ENCODE measurements at regions not wholly inside any gene's neighbourhood (a gene's known extent, or its start where the extent isn't known, plus 50 kb on each side); places are given as distances from the start of the nearest gene placed in this dataset.

- TF ChIP-seq CTCF (IDR thresholded peaks at IDR 0.05; ENCODE audit: low read depth, low read length) (no peak), EZH2phosphoT487 (IDR thresholded peaks at IDR 0.05; ENCODE audit: low read depth) (no peak)
- no peaks in the 10 kb centered on the region for H3K9me3 ChIP-seq (ENCODE audit: insufficient read depth, low read length)
- H2AFZ ChIP-seq (ENCODE audit: low read depth, low read length): no peak overlapping the region
- H3K4me3 ChIP-seq (ENCODE audit: low read length): no peak overlapping the region
- H3K4me2 ChIP-seq (ENCODE audit: low read length): no peak overlapping the region
- no peaks in the 10 kb centered on the region for H3K79me2 ChIP-seq (ENCODE audit: low read length)
- no peaks in the 10 kb centered on the region for H3K4me1 ChIP-seq (ENCODE audit: low read length)
- H3K27me3 ChIP-seq (ENCODE audit: low read depth, low read length): peaks cover 16% of the 10 kb centered on the region
- no peak overlapping the region for H3K27ac ChIP-seq (ENCODE audit: low read length)
- no peaks in the 10 kb centered on the region for H4K20me1 ChIP-seq (ENCODE audit: insufficient read depth, low read length)
- H3K36me3 ChIP-seq (replicated peaks; ENCODE audit: low read depth, low read length): no peaks in the 10 kb centered on the region
- H3K9ac ChIP-seq (ENCODE audit: low read length): no peak overlapping the region
Observed at GRCh38 chr3:3286014-3286413, 106.5 kb upstream of the CRBN start.

DNA sequence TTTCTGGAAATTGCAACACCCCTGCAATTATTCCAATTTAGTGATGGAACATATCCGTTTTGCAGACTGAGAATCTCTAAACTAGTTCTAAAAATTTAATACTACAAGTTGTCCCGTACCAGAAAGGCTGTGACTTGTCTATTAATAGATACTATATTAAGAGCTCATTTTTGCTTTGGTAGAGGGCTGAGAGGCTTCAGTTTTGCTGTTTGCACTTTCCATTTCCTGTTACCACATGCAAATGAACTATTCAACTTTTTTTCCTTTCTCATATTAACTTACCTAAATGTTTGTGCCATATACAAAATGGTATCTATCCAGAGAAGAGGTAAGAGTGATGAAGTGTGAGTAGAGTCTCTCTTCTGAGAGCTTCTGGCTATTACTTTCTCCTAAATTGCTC lies 101.5 kb upstream of the CRBN start:
- Histone ChIP-seq H2AFZ (ENCODE audit: low read depth, low read length) (no peak overlapping the region), H3K36me3 (replicated peaks; ENCODE audit: low read depth, low read length) (no peaks in the 10 kb centered on the region), H3K9me3 (ENCODE audit: insufficient read depth, low read length) (no peaks in the 10 kb centered on the region), H3K79me2 (ENCODE audit: low read length) (no peaks in the 10 kb centered on the region), H3K27me3 (ENCODE audit: low read depth, low read length) (peaks cover 14% of the 10 kb centered on the region), H3K9ac (ENCODE audit: low read length) (no peak overlapping the region), H3K4me3 (ENCODE audit: low read length) (no peak overlapping the region), H3K27ac (ENCODE audit: low read length) (no peak overlapping the region), H3K4me2 (ENCODE audit: low read length) (no peak overlapping the region), H4K20me1 (ENCODE audit: insufficient read depth, low read length) (no peaks in the 10 kb centered on the region), H3K4me1 (ENCODE audit: low read length) (no peaks in the 10 kb centered on the region)
- no peak for TF ChIP-seq EZH2phosphoT487 (IDR thresholded peaks at IDR 0.05; ENCODE audit: low read depth)
- no peak for TF ChIP-seq CTCF (IDR thresholded peaks at IDR 0.05; ENCODE audit: low read depth, low read length)

GRCh38 chr3:3280396-3280795 lies 100.9 kb upstream of the CRBN start:
- Histone ChIP-seq H3K4me1 (ENCODE audit: low read length) (no peaks in the 10 kb centered on the region), H3K4me2 (ENCODE audit: low read length) (no peak overlapping the region)

GRCh38 chr3:3278073-3278472 lies 98.6 kb upstream of the CRBN start:
- no peaks in the 10 kb centered on the region for H3K36me3 ChIP-seq (replicated peaks; ENCODE audit: low read depth, low read length)
- no peak overlapping the region for H3K4me2 ChIP-seq (ENCODE audit: low read length)
- H4K20me1 ChIP-seq (ENCODE audit: insufficient read depth, low read length): no peaks in the 10 kb centered on the region
- no peak for TF ChIP-seq EZH2phosphoT487 (IDR thresholded peaks at IDR 0.05; ENCODE audit: low read depth)
- TF ChIP-seq CTCF (IDR thresholded peaks at IDR 0.05; ENCODE audit: low read depth, low read length): no peak
- peaks cover 14% of the 10 kb centered on the region for H3K27me3 ChIP-seq (ENCODE audit: low read depth, low read length)
- H3K79me2 ChIP-seq (ENCODE audit: low read length): no peaks in the 10 kb centered on the region
- no peaks in the 10 kb centered on the region for H3K9me3 ChIP-seq (ENCODE audit: insufficient read depth, low read length)
- no peak overlapping the region for H3K4me3 ChIP-seq (ENCODE audit: low read length)
- no peak overlapping the region for H3K27ac ChIP-seq (ENCODE audit: low read length)
- no peak overlapping the region for H3K9ac ChIP-seq (ENCODE audit: low read length)
- H3K4me1 ChIP-seq (ENCODE audit: low read length): no peaks in the 10 kb centered on the region
- H2AFZ ChIP-seq (ENCODE audit: low read depth, low read length): no peak overlapping the region

More at GRCh38 chr3:3280396-3280795, 100.9 kb upstream of the CRBN start:
- Histone ChIP-seq H3K4me3 (ENCODE audit: low read length) (no peak overlapping the region), H3K79me2 (ENCODE audit: low read length) (no peaks in the 10 kb centered on the region), H4K20me1 (ENCODE audit: insufficient read depth, low read length) (no peaks in the 10 kb centered on the region), H3K36me3 (replicated peaks; ENCODE audit: low read depth, low read length) (no peaks in the 10 kb centered on the region), H3K27ac (ENCODE audit: low read length) (no peak overlapping the region), H3K9me3 (ENCODE audit: insufficient read depth, low read length) (no peaks in the 10 kb centered on the region), H2AFZ (ENCODE audit: low read depth, low read length) (no peak overlapping the region), H3K9ac (ENCODE audit: low read length) (no peak overlapping the region), H3K27me3 (ENCODE audit: low read depth, low read length) (peaks cover 14% of the 10 kb centered on the region)
- TF ChIP-seq CTCF (IDR thresholded peaks at IDR 0.05; ENCODE audit: low read depth, low read length): no peak
- TF ChIP-seq EZH2phosphoT487 (IDR thresholded peaks at IDR 0.05; ENCODE audit: low read depth): no peak
